Kidney epithelial cell (primary cell): ENCODE measurements at regions not wholly inside any gene's neighbourhood (a gene's known extent, or its start where the extent isn't known, plus 50 kb on each side); places are given as distances from the start of the nearest gene placed in this dataset.

Experiments used
- DNase-seq: peaks from one replicate; pipeline ENCODE4 v3.0.0-alpha.2; 2010; ENCODE audit warnings: low read depth
- H3K27me3 ChIP-seq: 2 replicates; pipeline ENCODE4 v1.6.0; 2011; ENCODE audit warnings: low read length; ENCODE audit not compliant: control insufficient read depth, insufficient read depth
- H3K36me3 ChIP-seq: 2 replicates; pipeline ENCODE4 v1.5.1; 2011; ENCODE audit warnings: low read length; ENCODE audit not compliant: control insufficient read depth, insufficient read depth
- H3K4me3 ChIP-seq: 2 replicates; pipeline ENCODE4 v1.5.1; 2011; ENCODE audit warnings: low read depth, mild to moderate bottlenecking, control low read depth, low read length
- TF ChIP-seq, protein P1 (sequence below): IDR thresholded peaks from 2 replicates; pipeline ENCODE4 v1.5.1; 2011; ENCODE audit warnings: mild to moderate bottlenecking, moderate library complexity, low read length, control low read depth, inconsistent platforms; ENCODE audit not compliant: insufficient read depth, poor library complexity, severe bottlenecking

DNA sequence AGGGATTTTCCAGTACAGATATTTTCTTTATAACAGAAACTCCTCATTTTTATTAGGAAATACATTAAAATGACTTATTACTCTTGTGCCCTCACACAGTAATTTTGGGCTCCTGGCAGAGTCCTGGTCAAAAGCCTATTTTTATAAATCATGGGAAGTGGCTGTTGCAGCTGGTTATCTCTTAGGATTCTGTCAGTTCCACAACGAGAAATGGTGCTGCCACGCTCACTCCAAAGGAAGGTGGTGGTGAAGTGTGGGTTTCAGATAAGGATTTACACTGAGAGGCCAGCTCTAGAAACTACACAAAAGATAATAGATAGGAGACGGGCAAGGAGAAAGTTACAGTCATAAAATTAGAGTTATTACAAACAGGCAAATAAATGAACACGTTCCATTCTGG lies 159.2 kb upstream of the FAM241A start:
- no peak for DNase-seq
- no peaks in the 10 kb centered on the region for H3K27me3 ChIP-seq
- no peaks in the 10 kb centered on the region for H3K36me3 ChIP-seq

DNA sequence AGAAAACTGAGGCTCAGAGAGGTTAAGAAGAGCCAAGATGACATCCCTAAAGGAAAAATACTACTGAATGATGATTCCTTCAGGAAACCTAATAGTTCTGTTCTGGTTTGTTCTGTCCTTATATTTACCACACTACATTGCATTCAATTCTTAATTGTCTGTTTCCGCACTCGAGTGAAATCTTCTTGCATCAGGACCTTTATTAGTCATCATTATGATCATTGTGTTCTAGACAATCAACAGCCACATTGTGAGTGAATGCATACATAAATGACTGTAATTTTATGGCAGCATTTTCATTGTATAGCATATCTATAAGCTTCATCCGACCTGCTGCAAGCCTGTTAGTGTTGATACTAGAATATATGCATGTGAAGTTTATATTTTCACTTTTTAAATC lies 156.7 kb upstream of the FAM241A start:
- DNase-seq = no peak
- TF ChIP-seq, protein P1, sequence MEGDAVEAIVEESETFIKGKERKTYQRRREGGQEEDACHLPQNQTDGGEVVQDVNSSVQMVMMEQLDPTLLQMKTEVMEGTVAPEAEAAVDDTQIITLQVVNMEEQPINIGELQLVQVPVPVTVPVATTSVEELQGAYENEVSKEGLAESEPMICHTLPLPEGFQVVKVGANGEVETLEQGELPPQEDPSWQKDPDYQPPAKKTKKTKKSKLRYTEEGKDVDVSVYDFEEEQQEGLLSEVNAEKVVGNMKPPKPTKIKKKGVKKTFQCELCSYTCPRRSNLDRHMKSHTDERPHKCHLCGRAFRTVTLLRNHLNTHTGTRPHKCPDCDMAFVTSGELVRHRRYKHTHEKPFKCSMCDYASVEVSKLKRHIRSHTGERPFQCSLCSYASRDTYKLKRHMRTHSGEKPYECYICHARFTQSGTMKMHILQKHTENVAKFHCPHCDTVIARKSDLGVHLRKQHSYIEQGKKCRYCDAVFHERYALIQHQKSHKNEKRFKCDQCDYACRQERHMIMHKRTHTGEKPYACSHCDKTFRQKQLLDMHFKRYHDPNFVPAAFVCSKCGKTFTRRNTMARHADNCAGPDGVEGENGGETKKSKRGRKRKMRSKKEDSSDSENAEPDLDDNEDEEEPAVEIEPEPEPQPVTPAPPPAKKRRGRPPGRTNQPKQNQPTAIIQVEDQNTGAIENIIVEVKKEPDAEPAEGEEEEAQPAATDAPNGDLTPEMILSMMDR = no peak
- H3K27me3 ChIP-seq = no peaks in the 10 kb centered on the region
- H3K36me3 ChIP-seq = no peaks in the 10 kb centered on the region
- no peak overlapping the region for H3K4me3 ChIP-seq

More for the DNA sequence above, 159.2 kb upstream of the FAM241A start:
- H3K4me3 ChIP-seq = no peak overlapping the region
- TF ChIP-seq, protein P1 = no peak

DNA sequence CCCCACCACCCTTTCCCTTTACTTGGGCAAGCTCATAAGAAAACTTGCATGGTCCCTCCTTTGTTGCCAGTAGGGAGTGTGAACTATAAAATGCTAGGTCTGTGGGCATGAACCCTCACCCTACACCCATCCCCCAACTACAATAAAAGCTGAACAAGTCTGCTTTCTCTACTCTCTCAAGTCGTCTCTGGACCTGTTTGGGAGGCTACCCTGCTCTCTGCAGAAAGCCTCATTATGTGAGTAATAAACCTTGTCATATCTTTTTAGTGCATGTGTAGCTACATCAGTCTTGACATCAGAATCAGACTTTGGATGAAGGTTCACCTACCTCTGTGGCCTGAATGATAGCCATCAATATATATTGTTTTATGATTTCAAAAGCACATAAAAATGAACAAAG lies 155.4 kb upstream of the FAM241A start:
- H3K27me3 ChIP-seq = no peaks in the 10 kb centered on the region
- H3K36me3 ChIP-seq = no peaks in the 10 kb centered on the region
- TF ChIP-seq, protein P1 = no peak
- H3K4me3 ChIP-seq = no peak overlapping the region
- DNase-seq = no peak

DNA sequence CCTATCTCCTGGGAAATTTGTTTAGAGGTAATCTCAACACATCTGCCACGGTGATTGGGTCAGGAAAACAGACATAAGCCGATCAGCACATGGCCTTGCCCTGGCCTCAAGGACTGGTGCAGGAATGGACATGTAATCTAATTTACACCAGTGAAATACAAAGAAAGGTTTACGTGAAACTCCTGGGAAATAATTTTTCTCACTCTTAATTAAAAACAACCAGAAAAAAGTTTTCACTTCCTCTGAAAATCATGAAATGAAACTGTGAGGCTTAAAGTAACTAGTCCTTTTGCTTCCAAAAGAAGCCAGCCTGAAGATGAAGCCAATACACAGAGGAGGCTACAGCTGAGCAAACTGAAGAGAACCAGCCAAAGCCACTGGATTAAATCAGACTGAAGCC lies 154.1 kb upstream of the FAM241A start:
- Histone ChIP-seq H3K27me3 (no peaks in the 10 kb centered on the region), H3K4me3 (no peak overlapping the region), H3K36me3 (no peaks in the 10 kb centered on the region)
- DNase-seq = no peak
- TF ChIP-seq, protein P1 = no peak

DNA sequence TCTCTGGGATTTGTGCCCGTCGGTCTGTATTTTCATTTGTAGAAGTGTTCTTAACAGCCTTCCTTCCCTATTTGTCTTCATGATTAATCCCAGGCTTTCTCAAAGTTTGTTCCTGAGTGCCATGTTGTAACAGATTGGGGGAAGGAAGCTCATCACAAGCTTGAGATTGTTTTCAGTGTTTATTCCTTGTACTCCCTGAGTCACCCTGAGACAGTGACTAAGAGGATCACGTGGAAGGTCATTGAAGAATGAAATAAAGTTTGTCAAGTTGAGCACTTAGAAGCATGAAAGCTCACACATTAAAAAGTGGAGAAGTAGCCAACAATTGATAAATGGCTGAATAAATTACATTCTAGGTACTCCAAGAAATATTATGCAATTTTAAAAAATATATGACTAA lies 153.5 kb upstream of the FAM241A start:
- TF ChIP-seq, protein P1 = no peak
- Histone ChIP-seq H3K36me3 (no peaks in the 10 kb centered on the region), H3K4me3 (no peak overlapping the region), H3K27me3 (peaks cover under 1% of the 10 kb centered on the region)
- no peak for DNase-seq

DNA sequence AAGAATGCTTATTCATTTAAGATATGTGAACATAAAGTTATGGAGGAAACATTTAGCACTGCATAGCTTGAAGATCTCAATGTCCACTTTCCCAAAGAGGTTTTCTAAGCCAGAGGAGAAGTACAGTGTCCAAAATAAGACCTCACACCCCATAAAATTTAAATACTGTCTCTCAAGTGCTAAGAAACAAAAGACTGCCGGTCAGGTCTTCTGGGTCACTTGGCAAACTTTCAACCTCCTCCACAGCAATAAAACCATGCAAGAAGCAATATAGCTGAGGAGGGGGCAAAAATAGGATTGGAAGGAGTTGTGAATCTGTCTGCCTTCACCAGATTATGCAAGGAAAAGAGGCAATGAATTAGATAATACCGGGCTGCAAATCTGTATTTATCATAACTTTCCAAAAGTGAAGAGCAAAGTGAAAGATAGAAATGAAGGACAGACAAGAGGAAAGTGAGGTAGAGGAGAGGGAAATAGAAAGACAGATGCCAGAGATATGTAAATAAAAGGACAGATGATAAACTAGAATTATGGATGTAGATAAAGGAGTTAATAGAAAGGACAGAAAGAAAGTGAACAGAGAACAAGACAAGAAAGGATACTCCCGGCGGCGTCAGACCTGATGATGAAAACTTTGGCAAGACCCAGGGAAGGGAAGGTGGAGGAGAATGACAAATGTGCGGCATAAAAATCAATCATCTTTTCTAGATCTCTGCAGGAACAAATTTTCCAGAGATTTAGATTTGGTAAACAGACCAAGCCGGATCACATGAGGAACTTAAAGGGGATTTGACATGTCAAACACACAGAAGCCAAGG lies 152.7 kb upstream of the FAM241A start:
- Histone ChIP-seq H3K4me3 (no peak overlapping the region), H3K36me3 (no peaks in the 10 kb centered on the region), H3K27me3 (peaks cover 2% of the 10 kb centered on the region)
- DNase-seq = no peak
- TF ChIP-seq, protein P1 = no peak
